ENCODE measurements at regions not wholly inside any gene's neighbourhood (a gene's known extent, or its start where the extent isn't known, plus 50 kb on each side); places are given as distances from the start of the nearest gene placed in this dataset.

- Mint-ChIP-seq H3K4me3 (no peak overlapping the region), H3K9me3 (no peaks in the 10 kb centered on the region), H3K36me3 (ENCODE audit: low read depth) (no peaks in the 10 kb centered on the region), H3K4me1 (no peaks in the 10 kb centered on the region), H3K27me3 (no peaks in the 10 kb centered on the region), H3K27ac (no peak overlapping the region)
- ChIA-PET POLR2A (no interaction called here), CTCF (no interaction called here)
- DNase-seq: no peak
Measured at GRCh38 chr13:22461854-22462490, 718.8 kb upstream of the SGCG start.

DNA sequence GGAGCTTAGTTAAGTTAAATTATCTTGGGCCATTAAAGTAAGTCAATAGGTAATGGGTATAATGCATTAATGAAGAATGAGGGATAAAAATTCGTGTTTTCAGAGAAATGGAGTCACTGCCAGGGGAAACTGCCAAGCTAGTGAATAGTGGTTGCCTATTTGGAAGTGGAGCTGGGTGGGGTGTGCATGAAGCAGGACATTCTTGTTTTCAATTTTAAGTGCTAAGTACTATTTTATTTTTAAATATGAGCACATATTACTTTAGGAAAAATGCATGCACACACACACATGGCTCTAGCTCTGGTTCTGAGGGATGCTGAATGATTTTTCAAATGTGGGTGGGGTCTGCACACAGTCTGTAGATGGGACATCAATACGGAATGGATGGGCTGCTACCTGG lies 717.7 kb upstream of the SGCG start:
- Mint-ChIP-seq H3K4me3 (no peak overlapping the region), H3K27me3 (no peaks in the 10 kb centered on the region), H3K27ac (no peak overlapping the region), H3K9me3 (no peaks in the 10 kb centered on the region), H3K36me3 (ENCODE audit: low read depth) (no peaks in the 10 kb centered on the region), H3K4me1 (no peaks in the 10 kb centered on the region)
- POLR2A ChIA-PET: no interaction called here
- CTCF ChIA-PET: no interaction called here
- no peak for DNase-seq

DNA sequence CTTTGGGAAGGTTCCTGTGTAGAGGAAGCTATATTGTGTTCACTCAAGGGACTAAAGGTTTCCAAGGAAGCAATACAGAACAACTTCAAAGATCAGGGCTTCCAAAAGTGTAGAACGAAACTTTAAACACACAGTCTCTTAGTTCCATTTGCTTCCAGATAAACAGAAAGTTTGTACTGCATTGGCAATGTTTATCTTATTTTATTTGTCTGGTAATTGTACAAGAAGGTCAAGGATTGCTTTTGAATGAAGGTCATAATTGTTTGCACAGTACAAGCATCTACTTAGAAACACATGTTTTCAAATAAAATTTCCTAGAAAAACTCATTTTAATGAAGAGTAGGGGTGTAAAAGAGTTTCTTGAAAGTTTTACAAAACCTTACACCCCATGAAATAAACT lies 712.7 kb upstream of the SGCG start:
- H3K27me3 Mint-ChIP-seq: no peaks in the 10 kb centered on the region
- no peaks in the 10 kb centered on the region for H3K4me1 Mint-ChIP-seq
- H3K36me3 Mint-ChIP-seq (ENCODE audit: low read depth): no peaks in the 10 kb centered on the region
- H3K9me3 Mint-ChIP-seq: no peaks in the 10 kb centered on the region
- POLR2A ChIA-PET: no interaction called here
- CTCF ChIA-PET: no interaction called here
- DNase-seq: no peak
- no peak overlapping the region for H3K4me3 Mint-ChIP-seq
- no peak overlapping the region for H3K27ac Mint-ChIP-seq

DNA sequence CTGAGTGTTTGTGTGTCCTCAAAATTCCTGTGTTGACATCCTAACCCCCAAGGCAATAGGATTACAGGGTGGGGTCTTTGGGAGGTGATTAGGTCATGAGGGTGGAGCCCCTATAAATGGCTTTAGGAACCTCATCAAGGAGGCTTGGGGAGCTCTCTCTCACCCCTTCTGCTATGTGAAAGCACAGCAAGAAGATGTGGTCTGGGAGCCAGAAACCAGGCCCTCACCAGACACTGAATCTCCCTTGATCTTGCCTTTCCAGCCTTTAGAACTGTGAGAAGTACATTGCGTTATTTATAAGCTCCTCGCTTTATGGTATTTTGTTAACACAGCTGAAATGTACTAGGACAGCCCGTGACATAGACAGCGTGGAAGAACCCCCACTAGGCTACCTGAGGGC lies 712.0 kb upstream of the SGCG start:
- Mint-ChIP-seq H3K4me1 (no peaks in the 10 kb centered on the region), H3K36me3 (ENCODE audit: low read depth) (no peaks in the 10 kb centered on the region), H3K4me3 (no peak overlapping the region), H3K27me3 (no peaks in the 10 kb centered on the region), H3K27ac (no peak overlapping the region), H3K9me3 (no peaks in the 10 kb centered on the region)
- DNase-seq: no peak
- POLR2A ChIA-PET: no interaction called here
- CTCF ChIA-PET: no interaction called here

- no peaks in the 10 kb centered on the region for H3K27me3 Mint-ChIP-seq
- ChIA-PET CTCF (no interaction called here), POLR2A (no interaction called here)
- H3K4me1 Mint-ChIP-seq: no peaks in the 10 kb centered on the region
- no peak overlapping the region for H3K27ac Mint-ChIP-seq
- H3K9me3 Mint-ChIP-seq: no peaks in the 10 kb centered on the region
- H3K4me3 Mint-ChIP-seq: no peak overlapping the region
- H3K36me3 Mint-ChIP-seq (ENCODE audit: low read depth): no peaks in the 10 kb centered on the region
- DNase-seq: no peak
Measured at GRCh38 chr13:22469452-22469851, 711.3 kb upstream of the SGCG start.

GRCh38 chr13:22470075-22470474 lies 710.7 kb upstream of the SGCG start:
- POLR2A ChIA-PET: no interaction called here
- CTCF ChIA-PET: no interaction called here
- Mint-ChIP-seq H3K36me3 (ENCODE audit: low read depth) (no peaks in the 10 kb centered on the region), H3K9me3 (no peaks in the 10 kb centered on the region), H3K27ac (no peak overlapping the region), H3K27me3 (no peaks in the 10 kb centered on the region), H3K4me3 (no peak overlapping the region), H3K4me1 (no peaks in the 10 kb centered on the region)
- no peak for DNase-seq

DNA sequence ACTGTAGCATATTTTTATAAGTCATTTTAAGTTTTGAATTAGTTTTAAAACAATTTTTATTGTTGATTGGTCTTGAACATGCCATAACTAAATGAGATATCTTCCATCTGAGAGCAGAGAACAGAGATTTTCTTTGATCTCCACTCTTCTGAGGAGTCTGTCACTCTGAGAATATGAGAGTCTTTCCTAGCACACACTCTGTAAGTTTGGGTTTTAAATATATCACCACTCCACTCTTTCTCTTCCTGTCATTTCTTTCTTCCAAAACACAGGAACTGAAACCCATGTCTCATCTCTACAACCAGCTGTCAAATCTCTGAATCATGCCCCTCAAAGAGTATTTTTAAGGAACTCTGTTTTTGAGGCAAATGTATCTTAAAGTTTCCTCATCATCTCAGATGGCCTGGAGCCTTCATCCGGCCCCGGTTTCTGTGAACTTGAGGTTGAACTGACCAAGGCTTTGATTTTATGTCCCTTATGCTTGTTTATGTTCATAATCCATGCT lies 698.2 kb upstream of the SGCG start:
- Mint-ChIP-seq H3K4me3 (no peak overlapping the region), H3K27ac (no peak overlapping the region), H3K9me3 (no peaks in the 10 kb centered on the region), H3K4me1 (no peaks in the 10 kb centered on the region), H3K36me3 (ENCODE audit: low read depth) (no peaks in the 10 kb centered on the region), H3K27me3 (no peaks in the 10 kb centered on the region)
- ChIA-PET CTCF (no interaction called here), POLR2A (no interaction called here)
- DNase-seq: no peak

- CTCF ChIA-PET: no interaction called here
Measured at GRCh38 chr13:22483276-22483675, 697.5 kb upstream of the SGCG start.

GRCh38 chr13:22486490-22486889 lies 694.3 kb upstream of the SGCG start:
- Mint-ChIP-seq H3K4me3 (no peak overlapping the region), H3K27me3 (no peaks in the 10 kb centered on the region), H3K27ac (no peak overlapping the region), H3K36me3 (ENCODE audit: low read depth) (no peaks in the 10 kb centered on the region), H3K4me1 (no peaks in the 10 kb centered on the region), H3K9me3 (no peaks in the 10 kb centered on the region)
- DNase-seq: no peak
- POLR2A ChIA-PET: no interaction called here
- CTCF ChIA-PET: no interaction called here

More at GRCh38 chr13:22483276-22483675, 697.5 kb upstream of the SGCG start:
- no peaks in the 10 kb centered on the region for H3K27me3 Mint-ChIP-seq
- no peak overlapping the region for H3K27ac Mint-ChIP-seq
- POLR2A ChIA-PET: no interaction called here
- no peaks in the 10 kb centered on the region for H3K36me3 Mint-ChIP-seq (ENCODE audit: low read depth)
- H3K4me3 Mint-ChIP-seq: no peak overlapping the region
- no peaks in the 10 kb centered on the region for H3K4me1 Mint-ChIP-seq
- H3K9me3 Mint-ChIP-seq: no peaks in the 10 kb centered on the region
- no peak for DNase-seq

- Mint-ChIP-seq H3K4me1 (no peaks in the 10 kb centered on the region), H3K27ac (no peak overlapping the region), H3K4me3 (no peak overlapping the region), H3K9me3 (no peaks in the 10 kb centered on the region), H3K36me3 (ENCODE audit: low read depth) (no peaks in the 10 kb centered on the region), H3K27me3 (no peaks in the 10 kb centered on the region)
- ChIA-PET CTCF (no interaction called here), POLR2A (no interaction called here)
- no peak for DNase-seq
Measured at GRCh38 chr13:22487932-22488331, 692.8 kb upstream of the SGCG start.

DNA sequence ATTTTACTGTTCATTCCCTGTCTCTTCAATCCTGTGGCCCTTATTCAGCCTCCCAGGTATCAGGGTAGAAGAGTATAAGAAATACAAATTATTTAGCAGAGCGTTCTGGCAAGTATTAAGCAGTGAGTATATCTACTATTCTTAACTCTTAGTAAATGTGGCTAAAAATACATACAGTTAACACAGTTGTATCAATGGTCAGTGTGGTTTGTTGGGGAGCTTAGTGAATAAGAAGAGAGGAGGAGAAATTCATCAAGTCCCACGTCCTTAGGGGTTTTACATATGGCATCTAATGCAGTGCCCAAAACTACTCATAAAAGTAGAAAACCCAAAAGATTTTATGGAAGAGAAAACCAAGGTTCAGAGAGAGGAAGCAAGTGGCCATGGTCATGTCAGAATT lies 691.0 kb upstream of the SGCG start:
- Mint-ChIP-seq H3K4me1 (no peaks in the 10 kb centered on the region), H3K27ac (no peak overlapping the region), H3K4me3 (no peak overlapping the region), H3K9me3 (no peaks in the 10 kb centered on the region), H3K36me3 (ENCODE audit: low read depth) (no peaks in the 10 kb centered on the region), H3K27me3 (peaks cover 3% of the 10 kb centered on the region)
- POLR2A ChIA-PET: no interaction called here
- CTCF ChIA-PET: no interaction called here
- DNase-seq: no peak

DNA sequence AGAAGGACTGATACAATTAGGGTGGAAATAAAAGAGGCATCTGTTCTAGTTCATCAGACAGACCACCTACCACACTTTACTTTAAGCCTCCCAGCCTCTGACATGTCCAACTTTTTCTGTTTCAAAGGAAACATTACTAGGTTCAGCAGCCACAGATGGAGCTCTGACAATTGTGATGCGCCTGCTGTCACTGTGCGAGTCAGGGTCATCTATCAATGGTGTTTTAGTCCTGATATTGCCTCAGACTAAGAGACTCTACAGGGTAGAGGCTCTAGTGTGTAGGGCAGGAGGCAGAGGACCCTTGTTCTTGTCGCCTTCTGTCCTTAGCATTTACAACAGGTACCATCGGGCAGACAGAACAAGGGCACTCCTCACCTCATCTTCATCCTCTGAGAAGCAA lies 685.0 kb upstream of the SGCG start:
- Mint-ChIP-seq H3K27me3 (peaks cover 3% of the 10 kb centered on the region), H3K4me1 (no peaks in the 10 kb centered on the region), H3K27ac (no peak overlapping the region), H3K36me3 (ENCODE audit: low read depth) (no peaks in the 10 kb centered on the region), H3K9me3 (no peaks in the 10 kb centered on the region), H3K4me3 (no peak overlapping the region)
- ChIA-PET POLR2A (no interaction called here), CTCF (no interaction called here)
- no peak for DNase-seq

GRCh38 chr13:22496803-22497508 lies 683.8 kb upstream of the SGCG start:
- Mint-ChIP-seq H3K9me3 (no peaks in the 10 kb centered on the region), H3K4me1 (no peaks in the 10 kb centered on the region), H3K4me3 (no peak overlapping the region), H3K27ac (no peak overlapping the region), H3K27me3 (peaks cover 3% of the 10 kb centered on the region), H3K36me3 (ENCODE audit: low read depth) (no peaks in the 10 kb centered on the region)
- ChIA-PET POLR2A (no interaction called here), CTCF (no interaction called here)
- DNase-seq: no peak

GRCh38 chr13:22497991-22498780 lies 682.6 kb upstream of the SGCG start:
- ChIA-PET POLR2A (no interaction called here), CTCF (interaction anchor here (0.6 kb wide), 1 partner anchor 95 kb away, joined by 3 read pairs; no protein-coding TSS in a partner anchor)
- no peak overlapping the region for H3K27ac Mint-ChIP-seq
- no peaks in the 10 kb centered on the region for H3K4me1 Mint-ChIP-seq
- no peak overlapping the region for H3K4me3 Mint-ChIP-seq
- H3K27me3 Mint-ChIP-seq: peaks cover 3% of the 10 kb centered on the region
- DNase-seq: no peak
- no peaks in the 10 kb centered on the region for H3K36me3 Mint-ChIP-seq (ENCODE audit: low read depth)
- H3K9me3 Mint-ChIP-seq: no peaks in the 10 kb centered on the region
